Activated CD4-positive, alpha-beta T cell treated with anti-CD3 and anti-CD28 coated beads, Interleukin-2, amount 10 ng/mL, durations not matched to agents 24 days and 14 days (primary cell): ENCODE measurements at regions not wholly inside any gene's neighbourhood (a gene's known extent, or its start where the extent isn't known, plus 50 kb on each side); places are given as distances from the start of the nearest gene placed in this dataset.

Experiments
- DNase-seq: peaks from one replicate; pipeline ENCODE4 v3.0.0; 2022
- H3K27ac Mint-ChIP-seq: one replicate; pipeline ENCODE4 v1.8.0; 2022; ENCODE audit warnings: mild to moderate bottlenecking, mixed read lengths
- H3K27me3 Mint-ChIP-seq: one replicate; pipeline ENCODE4 v1.8.0; 2022; ENCODE audit warnings: mixed read lengths
- H3K36me3 Mint-ChIP-seq: one replicate; pipeline ENCODE4 v1.8.0; 2022; ENCODE audit warnings: low read depth, mild to moderate bottlenecking, mixed read lengths
- H3K4me1 Mint-ChIP-seq: one replicate; pipeline ENCODE4 v1.8.0; 2021; ENCODE audit warnings: mixed read lengths
- H3K4me3 Mint-ChIP-seq: one replicate; pipeline ENCODE4 v1.8.0; 2022; ENCODE audit warnings: mild to moderate bottlenecking, moderate library complexity, mixed read lengths
- H3K9me3 Mint-ChIP-seq: one replicate; pipeline ENCODE4 v1.8.0; 2021; ENCODE audit warnings: mixed read lengths
- intact Hi-C: fragments of 100-400 bp; cut with micrococcal nuclease; formaldehyde crosslinking; loops from one replicate; pipeline ENCODE4 v1.15.1; 2023

DNA sequence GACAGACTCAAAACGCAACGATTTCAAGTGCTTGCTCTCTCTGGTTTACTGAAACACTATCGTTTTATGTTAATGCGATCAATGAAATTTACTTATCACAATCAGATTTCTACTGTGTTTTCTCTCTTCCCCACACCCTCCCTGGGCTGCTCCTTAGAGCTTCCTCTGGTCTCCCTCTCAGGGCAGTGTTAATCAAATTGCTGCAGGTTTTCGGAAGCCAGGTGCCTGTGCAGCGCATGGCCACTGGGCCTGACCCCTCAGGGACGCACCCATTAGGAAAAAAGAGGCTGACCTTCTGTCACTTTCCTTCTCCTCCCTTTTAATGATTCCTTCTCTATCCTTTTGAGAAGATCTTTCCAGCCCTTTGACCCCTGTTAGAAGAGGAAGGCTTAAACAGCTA, 134.5 kb upstream of the ONECUT1 start:
- Mint-ChIP-seq H3K36me3 (no peaks in the 10 kb centered on the region), H3K9me3 (no peaks in the 10 kb centered on the region), H3K27me3 (peaks cover 1% of the 10 kb centered on the region), H3K27ac (no peak overlapping the region), H3K4me3 (no peak overlapping the region), H3K4me1 (no peaks in the 10 kb centered on the region)
- intact Hi-C loops = no loop called here
- peak; percentile 34 for DNase-seq

GRCh38 chr15:52923626-52924025, 133.5 kb upstream of the ONECUT1 start:
- Mint-ChIP-seq H3K4me3 (no peak overlapping the region), H3K4me1 (no peaks in the 10 kb centered on the region), H3K9me3 (no peaks in the 10 kb centered on the region), H3K27me3 (peaks cover 1% of the 10 kb centered on the region), H3K27ac (no peak overlapping the region), H3K36me3 (no peaks in the 10 kb centered on the region)
- DNase-seq = peak; percentile 16
- intact Hi-C loops = no loop called here

DNA sequence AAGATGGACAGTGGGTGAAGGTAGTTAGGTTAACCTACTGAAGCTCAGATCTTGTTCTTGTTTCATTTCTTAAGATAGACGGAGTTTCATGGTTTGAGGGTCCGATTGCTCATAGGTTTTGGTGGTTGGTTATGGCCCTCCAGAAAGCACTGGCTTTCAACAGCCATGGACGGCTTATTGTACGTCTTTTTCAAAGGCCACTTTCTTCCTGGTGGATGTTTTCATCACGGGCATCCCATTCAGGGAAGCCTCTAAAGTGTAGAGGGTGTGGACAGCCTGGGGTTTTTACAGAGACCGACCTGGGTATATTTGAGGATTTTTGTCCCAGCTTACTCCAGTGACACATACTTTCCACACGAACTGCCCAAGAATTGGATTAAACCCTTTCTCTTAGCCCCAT, 132.7 kb upstream of the ONECUT1 start:
- Mint-ChIP-seq H3K4me1 (no peaks in the 10 kb centered on the region), H3K36me3 (no peaks in the 10 kb centered on the region), H3K27me3 (peaks cover 1% of the 10 kb centered on the region), H3K27ac (no peak overlapping the region), H3K4me3 (no peak overlapping the region), H3K9me3 (no peaks in the 10 kb centered on the region)
- intact Hi-C loops = no loop called here
- peak; percentile 18 for DNase-seq

GRCh38 chr15:52912172-52912571, 122.0 kb upstream of the ONECUT1 start:
- intact Hi-C loops = no loop called here
- no peak overlapping the region for H3K4me3 Mint-ChIP-seq

GRCh38 chr15:52893338-52893737, 103.2 kb upstream of the ONECUT1 start:
- intact Hi-C loops = no loop called here
- Mint-ChIP-seq H3K27ac (no peak overlapping the region), H3K27me3 (peaks cover 8% of the 10 kb centered on the region), H3K9me3 (no peaks in the 10 kb centered on the region), H3K4me1 (no peaks in the 10 kb centered on the region), H3K36me3 (no peaks in the 10 kb centered on the region), H3K4me3 (no peak overlapping the region)
- no peak for DNase-seq

More at GRCh38 chr15:52912172-52912571, 122.0 kb upstream of the ONECUT1 start:
- peak; percentile 19 for DNase-seq
- no peaks in the 10 kb centered on the region for H3K4me1 Mint-ChIP-seq
- no peaks in the 10 kb centered on the region for H3K9me3 Mint-ChIP-seq
- no peak overlapping the region for H3K27ac Mint-ChIP-seq
- H3K36me3 Mint-ChIP-seq = no peaks in the 10 kb centered on the region
- H3K27me3 Mint-ChIP-seq = peaks cover 2% of the 10 kb centered on the region

DNA sequence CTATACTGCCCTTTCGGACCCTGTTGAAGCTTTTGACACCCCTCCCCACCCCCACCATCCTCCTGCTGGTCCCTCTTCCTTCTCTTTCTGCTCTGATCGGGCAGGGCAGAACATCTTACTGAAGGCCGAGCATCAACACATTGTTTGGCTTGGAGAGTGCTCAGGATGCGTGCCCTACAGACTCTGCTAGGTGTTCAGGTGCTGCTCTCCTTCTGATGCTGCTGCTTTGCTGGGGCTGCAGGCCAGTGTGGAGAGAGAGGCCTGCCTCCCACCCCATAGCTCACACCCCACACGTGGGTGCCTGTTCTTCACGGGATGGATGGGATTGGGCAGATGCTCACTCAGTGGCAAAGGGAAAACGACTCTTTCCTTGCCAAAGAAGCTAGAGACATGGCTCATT, 89.8 kb upstream of the ONECUT1 start:
- Mint-ChIP-seq H3K9me3 (no peaks in the 10 kb centered on the region), H3K27me3 (peaks cover 2% of the 10 kb centered on the region), H3K36me3 (no peaks in the 10 kb centered on the region), H3K27ac (no peak overlapping the region), H3K4me3 (no peak overlapping the region), H3K4me1 (no peaks in the 10 kb centered on the region)
- no peak for DNase-seq
- intact Hi-C loops = no loop called here

GRCh38 chr15:52879145-52879544, 89.0 kb upstream of the ONECUT1 start:
- H3K27me3 Mint-ChIP-seq = peaks cover 2% of the 10 kb centered on the region
- H3K4me1 Mint-ChIP-seq = no peaks in the 10 kb centered on the region
- H3K4me3 Mint-ChIP-seq = no peak overlapping the region
- H3K36me3 Mint-ChIP-seq = no peaks in the 10 kb centered on the region
- no peak overlapping the region for H3K27ac Mint-ChIP-seq
- intact Hi-C loops = no loop called here
- DNase-seq = no peak
- no peaks in the 10 kb centered on the region for H3K9me3 Mint-ChIP-seq

DNA sequence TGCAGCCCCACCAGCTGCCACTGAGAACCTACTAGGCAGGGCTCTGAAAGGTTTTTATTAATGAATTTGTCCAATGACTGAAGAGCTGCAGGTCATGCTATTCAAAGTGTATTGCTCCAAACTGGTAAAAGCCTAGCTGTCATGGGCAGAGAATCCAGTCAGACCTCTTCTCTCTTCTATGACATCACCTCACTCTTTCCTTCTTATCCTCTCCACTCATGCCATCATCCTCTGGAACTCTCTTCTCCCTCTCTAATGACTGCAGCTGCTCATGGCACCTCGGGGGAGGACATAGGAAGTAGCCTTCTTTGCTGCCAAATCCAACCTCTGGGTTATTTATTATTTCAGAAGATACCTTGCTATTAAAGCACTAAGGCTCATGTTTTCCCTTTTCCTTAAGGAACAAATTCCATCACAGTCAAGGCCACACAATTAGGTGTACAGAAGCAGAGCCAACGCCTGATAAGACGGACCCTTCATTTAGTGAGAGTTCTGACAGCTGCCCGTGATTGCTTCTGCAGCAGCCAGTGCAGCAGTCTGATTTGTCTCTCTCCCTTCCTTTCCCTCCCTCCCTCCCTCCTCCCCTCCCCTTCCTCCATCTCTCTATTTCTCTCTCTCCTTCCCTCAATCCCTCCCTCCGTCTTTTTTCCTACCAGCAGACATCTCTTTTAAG, 87.0 kb upstream of the ONECUT1 start:
- no peak overlapping the region for H3K4me3 Mint-ChIP-seq
- DNase-seq = no peak
- peaks cover 2% of the 10 kb centered on the region for H3K27me3 Mint-ChIP-seq
- intact Hi-C loops = no loop called here
- H3K36me3 Mint-ChIP-seq = no peaks in the 10 kb centered on the region
- no peaks in the 10 kb centered on the region for H3K4me1 Mint-ChIP-seq
- no peaks in the 10 kb centered on the region for H3K9me3 Mint-ChIP-seq
- no peak overlapping the region for H3K27ac Mint-ChIP-seq

DNA sequence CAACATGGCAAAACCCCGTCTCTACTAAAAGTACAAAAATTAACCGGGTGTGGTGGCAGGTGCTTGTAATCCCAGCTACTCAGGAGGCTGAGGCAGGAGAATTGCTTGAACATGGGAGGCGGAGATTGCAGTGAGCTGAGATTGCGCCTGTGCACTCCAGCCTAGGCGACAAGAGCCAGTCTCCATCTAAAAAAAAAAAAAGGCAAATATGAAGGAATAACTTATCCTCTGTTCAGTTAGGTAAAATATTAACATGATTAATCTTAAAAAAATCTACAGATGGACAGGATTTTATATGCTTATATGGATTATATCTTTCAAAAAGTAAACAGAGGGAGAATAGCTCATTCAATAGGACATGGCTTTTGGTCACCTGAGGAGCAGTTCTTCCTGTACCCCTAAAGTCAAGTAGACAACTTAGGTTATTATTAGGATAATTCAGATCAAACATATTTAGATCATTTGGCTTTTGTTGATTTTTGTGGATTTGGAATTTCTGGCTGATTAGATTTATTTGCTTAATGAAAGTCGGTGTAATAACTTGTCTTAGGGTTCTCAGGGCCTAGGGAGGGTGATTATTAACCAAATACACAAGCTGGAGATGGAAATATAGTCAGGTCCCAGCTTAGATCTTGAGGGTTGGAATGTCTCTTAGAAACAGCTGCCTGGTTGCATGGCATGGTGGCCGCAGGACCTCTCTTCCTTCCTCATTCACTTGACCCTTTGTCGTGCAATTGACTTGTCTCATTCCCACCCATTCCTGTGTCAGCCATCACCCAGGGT, 82.1 kb upstream of the ONECUT1 start:
- DNase-seq = no peak
- Mint-ChIP-seq H3K27me3 (no peaks in the 10 kb centered on the region), H3K4me1 (no peaks in the 10 kb centered on the region), H3K27ac (no peak overlapping the region), H3K9me3 (no peaks in the 10 kb centered on the region), H3K4me3 (no peak overlapping the region), H3K36me3 (no peaks in the 10 kb centered on the region)
- intact Hi-C loops = no loop called here

GRCh38 chr15:52870015-52870414, 79.9 kb upstream of the ONECUT1 start:
- Mint-ChIP-seq H3K9me3 (no peaks in the 10 kb centered on the region), H3K27me3 (no peaks in the 10 kb centered on the region), H3K4me1 (no peaks in the 10 kb centered on the region), H3K4me3 (no peak overlapping the region), H3K36me3 (no peaks in the 10 kb centered on the region), H3K27ac (no peak overlapping the region)
- intact Hi-C loops = no loop called here
- no peak for DNase-seq

DNA sequence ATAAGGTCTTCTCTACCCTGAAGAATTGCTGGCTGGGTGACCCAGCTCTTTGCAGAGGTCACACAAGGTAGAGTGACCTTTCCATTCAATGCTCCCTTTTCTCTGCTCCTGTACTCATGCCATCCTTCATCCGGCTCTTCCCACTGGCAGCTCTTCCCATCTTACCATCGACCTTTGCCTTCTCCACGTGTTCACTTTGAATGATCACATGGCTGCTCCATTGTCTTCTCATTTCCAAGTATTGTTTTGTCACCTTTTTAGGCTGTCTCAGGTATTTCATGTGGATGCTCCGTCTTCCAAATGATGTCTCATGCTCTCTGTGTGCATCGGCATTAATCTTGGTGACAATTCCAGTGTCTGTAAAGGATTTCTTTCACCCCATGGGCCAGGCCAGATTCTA, 76.6 kb upstream of the ONECUT1 start:
- Mint-ChIP-seq H3K4me1 (no peaks in the 10 kb centered on the region), H3K27me3 (no peaks in the 10 kb centered on the region), H3K36me3 (no peaks in the 10 kb centered on the region), H3K4me3 (no peak overlapping the region), H3K9me3 (no peaks in the 10 kb centered on the region), H3K27ac (no peak overlapping the region)
- DNase-seq = no peak
- intact Hi-C loops = no loop called here

- H3K9me3 Mint-ChIP-seq = no peaks in the 10 kb centered on the region
- no peaks in the 10 kb centered on the region for H3K36me3 Mint-ChIP-seq
- intact Hi-C loops = no loop called here
- DNase-seq = no peak
- H3K4me3 Mint-ChIP-seq = no peak overlapping the region
- no peak overlapping the region for H3K27ac Mint-ChIP-seq
- H3K4me1 Mint-ChIP-seq = no peaks in the 10 kb centered on the region
- no peaks in the 10 kb centered on the region for H3K27me3 Mint-ChIP-seq
Observed at GRCh38 chr15:52862677-52863076, 72.5 kb upstream of the ONECUT1 start.

GRCh38 chr15:52858782-52859176, 68.6 kb upstream of the ONECUT1 start:
- Mint-ChIP-seq H3K9me3 (no peaks in the 10 kb centered on the region), H3K4me1 (no peaks in the 10 kb centered on the region), H3K27ac (no peak overlapping the region), H3K27me3 (peaks cover 7% of the 10 kb centered on the region), H3K4me3 (no peak overlapping the region), H3K36me3 (no peaks in the 10 kb centered on the region)
- intact Hi-C loops = no loop called here
- no peak for DNase-seq

DNA sequence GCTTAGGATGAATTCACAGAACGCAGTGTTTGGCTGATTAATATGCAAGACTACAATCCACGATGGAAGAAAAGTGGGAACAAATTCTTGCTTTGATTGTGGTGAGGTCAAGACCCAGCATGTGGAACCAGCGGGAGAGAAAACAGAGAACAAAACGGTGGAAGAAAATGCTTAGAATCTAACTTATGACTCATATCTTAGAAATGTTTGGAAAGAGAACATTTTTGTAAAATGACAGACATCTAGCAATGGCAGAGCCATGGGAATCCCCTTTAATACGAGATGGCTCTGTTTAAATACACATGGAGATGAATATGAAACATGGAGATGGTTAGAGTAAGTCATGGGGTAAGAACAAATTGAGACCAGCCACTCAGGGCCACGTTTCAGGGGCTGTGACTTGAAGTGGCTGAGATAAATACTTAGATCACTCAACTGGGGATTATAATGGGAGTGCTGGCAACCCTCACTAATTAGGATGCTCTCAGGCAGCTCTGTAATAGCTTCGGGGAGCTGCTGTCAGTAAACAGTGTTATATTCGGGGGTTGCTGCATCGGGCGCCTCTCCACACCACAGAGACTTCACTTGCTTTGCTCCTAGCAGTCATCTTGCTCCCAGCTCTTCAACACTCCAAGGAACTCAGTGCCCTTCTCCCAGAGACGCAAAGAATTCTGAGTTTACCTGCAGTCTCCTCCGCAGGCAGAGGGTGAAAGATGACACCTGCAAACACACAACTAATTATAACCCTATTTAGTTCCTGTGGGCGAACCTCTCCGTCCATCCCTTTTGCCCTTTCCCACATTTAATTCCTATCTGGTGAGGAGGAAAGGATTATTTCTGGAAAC, 68.0 kb upstream of the ONECUT1 start:
- no peak for DNase-seq
- peaks cover 11% of the 10 kb centered on the region for H3K27me3 Mint-ChIP-seq
- H3K4me3 Mint-ChIP-seq = no peak overlapping the region
- H3K4me1 Mint-ChIP-seq = no peaks in the 10 kb centered on the region
- intact Hi-C loops = no loop called here
- no peaks in the 10 kb centered on the region for H3K9me3 Mint-ChIP-seq
- no peaks in the 10 kb centered on the region for H3K36me3 Mint-ChIP-seq
- no peak overlapping the region for H3K27ac Mint-ChIP-seq
